HepG2 (cell line): ENCODE measurements at regions not wholly inside any gene's neighbourhood (a gene's known extent, or its start where the extent isn't known, plus 50 kb on each side); places are given as distances from the start of the nearest gene placed in this dataset.
A peak's percentile ranks its signal among the peaks of the same experiment; 100 is the strongest.
"Not testable (repeated sequence)": the region's sequence is repeated elsewhere in the genome, so short reads cannot be mapped to it uniquely, and the experiment has no call there.

ENCODE experiments used
- DZIP1 ChIP-seq: sonication (generic); formaldehyde crosslinking; IDR thresholded peaks from 2 replicates; pipeline ENCODE4 v1.5.0; 2020; ENCODE audit warnings: mild to moderate bottlenecking, missing genetic modification reagents
- NCOA1 ChIP-seq: sonication (generic); formaldehyde crosslinking; IDR thresholded peaks from 2 replicates; pipeline ENCODE4 v1.9.0; 2021; ENCODE audit warnings: missing genetic modification reagents
- NR2F6 ChIP-seq, 2 experiments: IDR thresholded peaks; 2 replicates each; pipeline ENCODE4 v1.6.1; 2016; ENCODE audit warnings: antibody characterized with exemption in 1 of 2, mild to moderate bottlenecking in 1 of 2
- ZNF512 ChIP-seq: sonication (generic); formaldehyde crosslinking; IDR thresholded peaks from 2 replicates; pipeline ENCODE4 v1.4.0; 2020; ENCODE audit warnings: mild to moderate bottlenecking, missing genetic modification reagents
- ZNF576 ChIP-seq: sonication (generic); formaldehyde crosslinking; IDR thresholded peaks from 2 replicates; pipeline ENCODE4 v1.4.0; 2020; ENCODE audit warnings: mild to moderate bottlenecking, missing genetic modification reagents
- ZNF768 ChIP-seq: sonication (generic); formaldehyde crosslinking; IDR thresholded peaks from 2 replicates; pipeline ENCODE4 v1.4.0; 2020; ENCODE audit warnings: missing genetic modification reagents
- ZNF788 ChIP-seq: sonication (generic); formaldehyde crosslinking; IDR thresholded peaks from 2 replicates; pipeline ENCODE4 v1.5.0; 2020; ENCODE audit warnings: mild to moderate bottlenecking, missing genetic modification reagents, borderline replicate concordance
- TF ChIP-seq, protein P1 (sequence below), 2 experiments: fragments of 450-650 bp in 1 of 2; sonication (generic) in 1 of 2; formaldehyde crosslinking in 1 of 2; IDR thresholded peaks; 2 replicates each; pipeline versions ENCODE4 v1.6.1 to v1.8.0; 2016 to 2022; ENCODE audit warnings: antibody characterized with exemption in 1 of 2, mild to moderate bottlenecking in 1 of 2, missing genetic modification reagents in 1 of 2
- TF ChIP-seq, protein P2 (sequence below): sonication (generic); formaldehyde crosslinking; IDR thresholded peaks from 2 replicates; pipeline ENCODE4 v1.8.0; 2022; ENCODE audit warnings: mild to moderate bottlenecking, missing genetic modification reagents
- TF ChIP-seq, protein P3 (sequence below): sonication (generic); formaldehyde crosslinking; IDR thresholded peaks from 2 replicates; pipeline ENCODE4 v1.8.1; 2023; ENCODE audit warnings: mild to moderate bottlenecking, missing genetic modification reagents

- TF ChIP-seq, protein P1, sequence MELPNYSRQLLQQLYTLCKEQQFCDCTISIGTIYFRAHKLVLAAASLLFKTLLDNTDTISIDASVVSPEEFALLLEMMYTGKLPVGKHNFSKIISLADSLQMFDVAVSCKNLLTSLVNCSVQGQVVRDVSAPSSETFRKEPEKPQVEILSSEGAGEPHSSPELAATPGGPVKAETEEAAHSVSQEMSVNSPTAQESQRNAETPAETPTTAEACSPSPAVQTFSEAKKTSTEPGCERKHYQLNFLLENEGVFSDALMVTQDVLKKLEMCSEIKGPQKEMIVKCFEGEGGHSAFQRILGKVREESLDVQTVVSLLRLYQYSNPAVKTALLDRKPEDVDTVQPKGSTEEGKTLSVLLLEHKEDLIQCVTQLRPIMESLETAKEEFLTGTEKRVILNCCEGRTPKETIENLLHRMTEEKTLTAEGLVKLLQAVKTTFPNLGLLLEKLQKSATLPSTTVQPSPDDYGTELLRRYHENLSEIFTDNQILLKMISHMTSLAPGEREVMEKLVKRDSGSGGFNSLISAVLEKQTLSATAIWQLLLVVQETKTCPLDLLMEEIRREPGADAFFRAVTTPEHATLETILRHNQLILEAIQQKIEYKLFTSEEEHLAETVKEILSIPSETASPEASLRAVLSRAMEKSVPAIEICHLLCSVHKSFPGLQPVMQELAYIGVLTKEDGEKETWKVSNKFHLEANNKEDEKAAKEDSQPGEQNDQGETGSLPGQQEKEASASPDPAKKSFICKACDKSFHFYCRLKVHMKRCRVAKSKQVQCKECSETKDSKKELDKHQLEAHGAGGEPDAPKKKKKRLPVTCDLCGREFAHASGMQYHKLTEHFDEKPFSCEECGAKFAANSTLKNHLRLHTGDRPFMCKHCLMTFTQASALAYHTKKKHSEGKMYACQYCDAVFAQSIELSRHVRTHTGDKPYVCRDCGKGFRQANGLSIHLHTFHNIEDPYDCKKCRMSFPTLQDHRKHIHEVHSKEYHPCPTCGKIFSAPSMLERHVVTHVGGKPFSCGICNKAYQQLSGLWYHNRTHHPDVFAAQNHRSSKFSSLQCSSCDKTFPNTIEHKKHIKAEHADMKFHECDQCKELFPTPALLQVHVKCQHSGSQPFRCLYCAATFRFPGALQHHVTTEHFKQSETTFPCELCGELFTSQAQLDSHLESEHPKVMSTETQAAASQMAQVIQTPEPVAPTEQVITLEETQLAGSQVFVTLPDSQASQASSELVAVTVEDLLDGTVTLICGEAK (IDR thresholded peaks at IDR 0.05), result not testable (repeated sequence)
- TF ChIP-seq, protein P1 (CRISPR knock-in tag; IDR thresholded peaks at IDR 0.05), result 0 out of 2 replicates have a peak, but pooled peaks have one; percentile 40
- TF ChIP-seq ZNF576 (CRISPR knock-in tag) (peak; percentile 88; the same call in 1 of the 2 replicates), ZNF768 (peak; percentile 34; the same call in 1 of the 2 replicates), NR2F6 (IDR thresholded peaks at IDR 0.05) (peak; percentile 60), NR2F6 (CRISPR knock-in tag; IDR thresholded peaks at IDR 0.05) (peak; percentile 88), NCOA1 (CRISPR knock-in tag) (0 out of 2 replicates have a peak, but pooled peaks have one; percentile 56), ZNF512 (CRISPR knock-in tag) (0 out of 2 replicates have a peak, but pooled peaks have one; percentile 38), ZNF788 (CRISPR knock-in tag) (peak; percentile 74; the same call in 1 of the 2 replicates), DZIP1 (CRISPR knock-in tag) (0 out of 2 replicates have a peak, but pooled peaks have one; percentile 75)
- TF ChIP-seq, protein P2, sequence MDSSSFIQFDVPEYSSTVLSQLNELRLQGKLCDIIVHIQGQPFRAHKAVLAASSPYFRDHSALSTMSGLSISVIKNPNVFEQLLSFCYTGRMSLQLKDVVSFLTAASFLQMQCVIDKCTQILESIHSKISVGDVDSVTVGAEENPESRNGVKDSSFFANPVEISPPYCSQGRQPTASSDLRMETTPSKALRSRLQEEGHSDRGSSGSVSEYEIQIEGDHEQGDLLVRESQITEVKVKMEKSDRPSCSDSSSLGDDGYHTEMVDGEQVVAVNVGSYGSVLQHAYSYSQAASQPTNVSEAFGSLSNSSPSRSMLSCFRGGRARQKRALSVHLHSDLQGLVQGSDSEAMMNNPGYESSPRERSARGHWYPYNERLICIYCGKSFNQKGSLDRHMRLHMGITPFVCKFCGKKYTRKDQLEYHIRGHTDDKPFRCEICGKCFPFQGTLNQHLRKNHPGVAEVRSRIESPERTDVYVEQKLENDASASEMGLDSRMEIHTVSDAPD (CRISPR knock-in tag), result 0 out of 2 replicates have a peak, but pooled peaks have one; percentile 43
- TF ChIP-seq, protein P3, sequence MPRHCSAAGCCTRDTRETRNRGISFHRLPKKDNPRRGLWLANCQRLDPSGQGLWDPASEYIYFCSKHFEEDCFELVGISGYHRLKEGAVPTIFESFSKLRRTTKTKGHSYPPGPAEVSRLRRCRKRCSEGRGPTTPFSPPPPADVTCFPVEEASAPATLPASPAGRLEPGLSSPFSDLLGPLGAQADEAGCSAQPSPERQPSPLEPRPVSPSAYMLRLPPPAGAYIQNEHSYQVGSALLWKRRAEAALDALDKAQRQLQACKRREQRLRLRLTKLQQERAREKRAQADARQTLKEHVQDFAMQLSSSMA, result 0 out of 2 replicates have a peak, but pooled peaks have one; percentile 37
These were observed 91.6 kb upstream of the METTL9 start (continued) for GRCh38 chr16:21507631-21508305.
